Neural crest cell (in vitro differentiated cells): ENCODE measurements at regions not wholly inside any gene's neighbourhood (a gene's known extent, or its start where the extent isn't known, plus 50 kb on each side); places are given as distances from the start of the nearest gene placed in this dataset.
A peak's percentile ranks its signal among the peaks of the same experiment; 100 is the strongest.

Experiments
- DNase-seq: peaks from one replicate; pipeline ENCODE4 v3.0.0; 2021; ENCODE audit warnings: low read depth, mixed read lengths, low spot score
- H3K27ac Mint-ChIP-seq: one replicate; pipeline ENCODE4 v1.8.0; 2021; ENCODE audit warnings: mild to moderate bottlenecking, mixed read lengths; ENCODE audit not compliant: unreplicated experiment
- H3K27me3 Mint-ChIP-seq: 2 replicates; pipeline ENCODE4 v1.8.0; 2021; ENCODE audit warnings: low read depth, mild to moderate bottlenecking, mixed read lengths
- H3K36me3 Mint-ChIP-seq: 2 replicates; pipeline ENCODE4 v1.8.0; 2021; ENCODE audit warnings: low read depth, mild to moderate bottlenecking, mixed read lengths
- H3K4me1 Mint-ChIP-seq: 2 replicates; pipeline ENCODE4 v1.8.0; 2021; ENCODE audit warnings: mixed read lengths
- H3K4me3 Mint-ChIP-seq: one replicate; pipeline ENCODE4 v1.8.0; 2021; ENCODE audit warnings: mild to moderate bottlenecking, mixed read lengths
- H3K9me3 Mint-ChIP-seq: 2 replicates; pipeline ENCODE4 v1.8.0; 2021; ENCODE audit warnings: mixed read lengths
- TF ChIP-seq, protein P1 (sequence below): fragments of 200-600 bp; sonication (generic); conservative IDR thresholded peaks from 2 replicates; pipeline ENCODE4 v1.5.0; 2021; ENCODE audit warnings: antibody characterized with exemption, mild to moderate bottlenecking

DNA sequence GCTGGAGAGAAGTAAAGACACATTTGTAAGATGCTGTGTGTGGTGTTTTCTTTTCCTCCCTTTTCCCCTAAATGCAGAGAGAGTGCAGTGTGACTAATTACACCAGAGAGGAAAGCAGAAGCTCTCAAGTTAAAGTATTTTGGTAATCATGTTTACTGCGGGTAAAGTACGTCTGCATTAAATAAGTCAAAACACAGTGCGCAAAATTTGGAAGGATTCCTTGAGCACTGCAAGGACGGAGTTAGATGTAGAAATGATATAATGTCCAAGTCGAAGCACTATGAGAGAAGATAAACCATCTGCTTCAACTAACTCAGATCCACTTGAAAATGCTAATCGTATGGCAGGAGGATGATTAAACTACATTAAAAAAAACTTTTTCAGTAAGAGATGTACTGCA lies 766.5 kb downstream of the RNF144A start:
- no peak for DNase-seq
- H3K36me3 Mint-ChIP-seq, result no peaks in the 10 kb centered on the region
- no peak overlapping the region for H3K4me3 Mint-ChIP-seq
- no peaks in the 10 kb centered on the region for H3K27me3 Mint-ChIP-seq
- no peak overlapping the region for H3K27ac Mint-ChIP-seq
- H3K4me1 Mint-ChIP-seq, result peaks cover 8% of the 10 kb centered on the region
- no peaks in the 10 kb centered on the region for H3K9me3 Mint-ChIP-seq
- TF ChIP-seq, protein P1, sequence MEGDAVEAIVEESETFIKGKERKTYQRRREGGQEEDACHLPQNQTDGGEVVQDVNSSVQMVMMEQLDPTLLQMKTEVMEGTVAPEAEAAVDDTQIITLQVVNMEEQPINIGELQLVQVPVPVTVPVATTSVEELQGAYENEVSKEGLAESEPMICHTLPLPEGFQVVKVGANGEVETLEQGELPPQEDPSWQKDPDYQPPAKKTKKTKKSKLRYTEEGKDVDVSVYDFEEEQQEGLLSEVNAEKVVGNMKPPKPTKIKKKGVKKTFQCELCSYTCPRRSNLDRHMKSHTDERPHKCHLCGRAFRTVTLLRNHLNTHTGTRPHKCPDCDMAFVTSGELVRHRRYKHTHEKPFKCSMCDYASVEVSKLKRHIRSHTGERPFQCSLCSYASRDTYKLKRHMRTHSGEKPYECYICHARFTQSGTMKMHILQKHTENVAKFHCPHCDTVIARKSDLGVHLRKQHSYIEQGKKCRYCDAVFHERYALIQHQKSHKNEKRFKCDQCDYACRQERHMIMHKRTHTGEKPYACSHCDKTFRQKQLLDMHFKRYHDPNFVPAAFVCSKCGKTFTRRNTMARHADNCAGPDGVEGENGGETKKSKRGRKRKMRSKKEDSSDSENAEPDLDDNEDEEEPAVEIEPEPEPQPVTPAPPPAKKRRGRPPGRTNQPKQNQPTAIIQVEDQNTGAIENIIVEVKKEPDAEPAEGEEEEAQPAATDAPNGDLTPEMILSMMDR, result no peak

DNA sequence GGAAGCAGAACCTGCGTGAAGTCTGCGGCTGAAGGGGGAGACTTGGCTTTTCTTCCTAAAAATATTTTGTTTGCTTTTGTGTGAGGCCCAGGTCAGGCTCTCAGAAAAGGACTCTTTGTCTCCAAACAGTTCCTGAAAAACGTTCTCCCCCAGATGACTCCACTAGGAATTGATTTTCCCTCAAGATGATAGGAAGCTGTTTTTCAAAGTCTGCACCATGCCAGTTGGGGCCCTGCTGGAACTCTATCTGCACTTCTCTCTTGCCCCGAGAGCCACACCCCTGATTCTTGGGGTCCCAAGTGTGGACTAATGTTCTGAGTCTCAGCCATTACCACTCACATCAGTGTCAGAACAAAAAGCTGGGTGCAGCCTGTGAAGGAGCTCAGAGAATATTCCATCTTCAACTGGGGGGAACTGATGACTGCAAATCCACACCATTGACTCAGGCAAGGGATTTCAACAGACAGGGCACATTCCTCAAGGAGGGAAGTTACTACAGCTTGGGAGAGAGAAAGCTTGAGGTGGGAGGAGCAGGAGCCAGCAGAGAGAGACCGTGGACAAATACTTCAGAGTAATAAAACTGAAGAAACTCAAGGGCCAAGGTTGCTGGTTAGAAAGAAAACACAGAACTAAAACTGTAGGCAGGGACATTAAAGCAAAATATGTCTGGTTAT lies 768.3 kb downstream of the RNF144A start:
- no peaks in the 10 kb centered on the region for H3K36me3 Mint-ChIP-seq
- H3K9me3 Mint-ChIP-seq, result no peaks in the 10 kb centered on the region
- H3K4me1 Mint-ChIP-seq, result peaks cover 8% of the 10 kb centered on the region
- no peak for DNase-seq
- TF ChIP-seq, protein P1, result no peak
- H3K4me3 Mint-ChIP-seq, result no peak overlapping the region
- H3K27ac Mint-ChIP-seq, result no peak overlapping the region
- H3K27me3 Mint-ChIP-seq, result no peaks in the 10 kb centered on the region

DNA sequence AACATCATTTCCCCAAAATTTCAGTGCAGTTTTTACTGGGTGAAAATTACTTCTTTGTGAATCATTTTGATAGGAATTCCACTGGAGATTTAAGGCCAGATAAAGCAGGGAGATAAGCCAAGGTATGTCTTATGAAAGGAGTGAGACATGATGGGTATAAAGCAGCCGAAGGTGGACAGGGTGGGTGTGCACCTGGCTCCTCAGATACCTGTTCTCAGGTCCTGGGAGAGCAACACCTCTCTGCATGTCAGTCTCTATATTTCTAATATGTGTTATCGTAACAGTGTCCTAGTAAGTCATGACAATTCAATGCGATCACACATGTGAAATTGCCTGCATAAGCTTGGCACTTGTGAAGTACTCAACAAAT lies 768.8 kb downstream of the RNF144A start:
- H3K4me1 Mint-ChIP-seq, result peaks cover 8% of the 10 kb centered on the region
- H3K27me3 Mint-ChIP-seq, result no peaks in the 10 kb centered on the region
- H3K4me3 Mint-ChIP-seq, result no peak overlapping the region
- TF ChIP-seq, protein P1, result no peak
- no peaks in the 10 kb centered on the region for H3K9me3 Mint-ChIP-seq
- no peak overlapping the region for H3K27ac Mint-ChIP-seq
- DNase-seq, result no peak
- H3K36me3 Mint-ChIP-seq, result no peaks in the 10 kb centered on the region

DNA sequence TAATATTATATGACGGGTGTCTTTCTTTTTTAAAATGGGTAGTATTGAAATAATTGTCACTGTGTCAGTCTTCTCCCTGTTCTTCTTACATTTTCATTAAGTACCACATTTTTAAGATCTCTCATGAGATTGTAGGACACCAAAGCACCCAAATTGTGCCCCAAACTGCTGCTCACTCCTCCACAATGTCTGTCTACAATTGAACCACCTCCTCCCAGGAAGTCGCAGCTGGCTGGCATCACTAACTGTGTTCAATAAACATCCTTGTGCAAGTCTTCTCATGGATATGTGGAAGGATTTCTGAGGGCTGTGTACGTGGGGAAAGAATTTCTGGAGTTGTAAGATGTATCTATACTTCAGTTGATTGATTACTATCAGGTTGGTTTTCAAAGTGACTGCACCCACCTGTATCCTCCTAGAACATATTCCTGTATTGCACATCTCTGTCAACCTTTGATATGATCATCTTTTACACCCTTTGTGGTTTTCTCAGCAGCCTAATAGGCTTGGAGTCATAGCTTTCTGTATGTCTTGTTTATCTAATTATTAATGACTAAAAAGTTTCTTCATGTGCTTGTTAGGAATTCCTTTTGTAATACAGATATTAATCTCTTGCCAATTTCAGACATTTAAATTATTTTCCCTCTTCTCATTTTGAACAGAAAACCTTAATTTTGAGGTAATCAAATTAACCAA lies 774.9 kb downstream of the RNF144A start:
- Mint-ChIP-seq H3K4me1 (peaks cover 18% of the 10 kb centered on the region), H3K4me3 (no peak overlapping the region), H3K9me3 (peaks cover 2% of the 10 kb centered on the region), H3K27me3 (no peaks in the 10 kb centered on the region), H3K27ac (peak overlapping the region; percentile 76), H3K36me3 (no peaks in the 10 kb centered on the region)
- TF ChIP-seq, protein P1, result no peak
- DNase-seq, result no peak

DNA sequence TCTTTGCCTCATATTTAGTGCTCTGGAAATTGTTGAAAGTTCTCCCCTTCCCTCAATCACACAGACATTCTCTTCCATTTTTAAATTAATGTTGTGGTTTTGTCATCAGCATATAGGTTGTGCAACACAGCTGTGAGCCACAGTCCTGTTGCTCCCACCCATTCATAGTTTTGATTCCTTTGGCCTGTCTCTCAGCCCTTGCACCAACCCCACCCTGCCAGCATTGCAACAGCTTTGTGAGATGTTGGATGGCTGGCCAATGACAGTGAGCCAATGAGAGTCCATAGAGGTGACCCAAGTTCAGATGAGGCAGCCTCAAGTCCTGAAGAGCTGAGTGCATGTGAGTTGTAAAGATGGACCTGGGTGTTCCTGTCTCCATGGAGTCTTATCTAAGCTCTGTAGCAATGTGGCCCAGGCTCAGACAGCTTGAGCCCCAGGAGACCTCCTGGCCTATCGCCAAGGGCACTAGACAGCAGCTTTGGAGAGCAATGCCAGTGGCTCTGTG lies 775.5 kb downstream of the RNF144A start:
- Mint-ChIP-seq H3K4me1 (peaks cover 18% of the 10 kb centered on the region), H3K9me3 (peaks cover 2% of the 10 kb centered on the region), H3K27ac (no peak overlapping the region)

More for the DNA sequence above, 775.5 kb downstream of the RNF144A start:
- no peak overlapping the region for H3K4me3 Mint-ChIP-seq
- no peaks in the 10 kb centered on the region for H3K27me3 Mint-ChIP-seq
- TF ChIP-seq, protein P1, result no peak
- DNase-seq, result no peak
- H3K36me3 Mint-ChIP-seq, result no peaks in the 10 kb centered on the region
